HG02678 (cell line): ENCODE measurements at regions not wholly inside any gene's neighbourhood (a gene's known extent, or its start where the extent isn't known, plus 50 kb on each side); places are given as distances from the start of the nearest gene placed in this dataset.
"Not testable (repeated sequence)": the region's sequence is repeated elsewhere in the genome, so short reads cannot be mapped to it uniquely, and the experiment has no call there.

ENCODE experiments used
- ATAC-seq: cut with Tn5 transposase; IDR thresholded peaks from one replicate; pipeline ENCODE4 v1.9.1; 2021; ENCODE audit warnings: mild to moderate bottlenecking, moderate library complexity; ENCODE audit not compliant: unreplicated experiment

GRCh38 chr13:44314160-44314559, 59.5 kb upstream of the SERP2 start:
- ATAC-seq = not testable (repeated sequence)

GRCh38 chr13:44317752-44318151, 55.9 kb upstream of the SERP2 start:
- no peak for ATAC-seq

GRCh38 chr13:44318161-44318560, 55.5 kb upstream of the SERP2 start:
- no peak for ATAC-seq

GRCh38 chr13:44320611-44321010, 53.0 kb upstream of the SERP2 start:
- ATAC-seq = no peak

GRCh38 chr13:44321961-44322360, 51.7 kb upstream of the SERP2 start:
- ATAC-seq = no peak

GRCh38 chr13:44322928-44323327, 50.7 kb upstream of the SERP2 start:
- ATAC-seq = no peak

- no peak for ATAC-seq
Observed at GRCh38 chr13:44323754-44324153, 49.9 kb upstream of the SERP2 start.
